Suprapubic skin (tissue), 2 donors: ENCODE measurements at regions not wholly inside any gene's neighbourhood (a gene's known extent, or its start where the extent isn't known, plus 50 kb on each side); places are given as distances from the start of the nearest gene placed in this dataset.

Experiments used
- EP300 ChIP-seq: sonication (generic); formaldehyde crosslinking; IDR thresholded peaks from one replicate; pipeline ENCODE4 v1.6.1; 2017; ENCODE audit warnings: antibody characterized with exemption
- POLR2A ChIP-seq, 2 donors: fragments of 450-650 bp; IDR thresholded peaks; one replicate each; pipeline ENCODE4 v1.6.1; 2017; ENCODE audit warnings: antibody characterized with exemption in 2 of 2, mild to moderate bottlenecking in 2 of 2, moderate library complexity in 2 of 2

GRCh38 chr20:50249447-50250388 is 59.1 kb downstream of the CEBPB start:
- no peak for TF ChIP-seq EP300
- TF ChIP-seq POLR2A (IDR thresholded peaks at IDR 0.05) = no peak
